ENCODE measurements at regions not wholly inside any gene's neighbourhood (a gene's known extent, or its start where the extent isn't known, plus 50 kb on each side); places are given as distances from the start of the nearest gene placed in this dataset.

- no peak overlapping the region for H3K27ac ChIP-seq
- no peak for TF ChIP-seq CTCF (conservative IDR thresholded peaks at IDR 0.05)
Observed at GRCh38 chr17:63358111-63358839, 87.8 kb downstream of the CYB561 start.

GRCh38 chr17:63358956-63359355, 87.2 kb downstream of the CYB561 start:
- no peak overlapping the region for H3K27ac ChIP-seq
- TF ChIP-seq CTCF (conservative IDR thresholded peaks at IDR 0.05): no peak

DNA sequence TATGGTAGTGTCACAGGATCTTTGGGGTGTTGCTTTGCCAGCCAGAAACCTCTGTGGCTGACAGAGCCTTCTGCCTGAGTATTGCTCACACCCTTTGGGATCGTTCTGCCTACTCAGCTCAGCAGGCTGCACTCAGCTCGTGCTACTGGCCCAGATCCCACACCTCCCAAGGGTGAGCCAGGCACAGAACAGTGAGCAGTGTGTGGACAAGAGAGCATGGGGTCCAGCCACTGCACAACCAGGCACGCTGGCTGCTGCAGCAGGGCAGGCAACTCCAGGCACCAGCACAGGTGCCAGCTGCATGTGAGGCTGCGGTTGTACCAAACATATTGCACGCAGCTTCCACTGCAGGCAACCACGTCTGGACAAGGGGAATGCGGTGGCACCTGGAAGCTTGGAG, 84.9 kb downstream of the CYB561 start:
- H3K27ac ChIP-seq: no peak overlapping the region
- no peak for TF ChIP-seq CTCF (conservative IDR thresholded peaks at IDR 0.05)

DNA sequence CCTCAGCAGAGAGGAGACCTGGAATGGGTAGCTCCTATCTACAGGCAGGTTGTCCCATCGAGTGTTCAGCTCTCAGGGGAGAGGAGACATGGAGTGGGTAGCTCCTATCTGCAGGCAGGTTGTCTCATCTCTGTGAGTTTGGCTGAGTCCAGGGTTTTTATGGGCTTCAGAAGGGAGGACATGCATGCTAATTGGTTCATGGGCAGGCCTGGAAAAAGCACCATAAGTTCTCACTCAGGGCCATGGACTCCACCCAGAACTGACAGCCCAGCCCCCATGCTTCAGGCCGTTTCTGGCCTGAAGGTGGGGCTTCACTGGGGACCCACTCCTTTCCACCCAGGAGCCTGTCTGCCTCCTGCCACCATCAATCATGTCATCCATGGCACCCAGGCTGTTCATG, 84.0 kb downstream of the CYB561 start:
- H3K27ac ChIP-seq: no peak overlapping the region
- no peak for TF ChIP-seq CTCF (conservative IDR thresholded peaks at IDR 0.05)

GRCh38 chr17:63364387-63364786, 81.7 kb downstream of the CYB561 start:
- no peak for TF ChIP-seq CTCF (conservative IDR thresholded peaks at IDR 0.05)
- no peak overlapping the region; the same call in 1 of the 2 replicates for H3K27ac ChIP-seq

- H3K27ac ChIP-seq: no peak overlapping the region; the same call in 1 of the 2 replicates
- TF ChIP-seq CTCF (conservative IDR thresholded peaks at IDR 0.05): no peak
Observed at GRCh38 chr17:63364944-63365343, 81.2 kb downstream of the CYB561 start.

DNA sequence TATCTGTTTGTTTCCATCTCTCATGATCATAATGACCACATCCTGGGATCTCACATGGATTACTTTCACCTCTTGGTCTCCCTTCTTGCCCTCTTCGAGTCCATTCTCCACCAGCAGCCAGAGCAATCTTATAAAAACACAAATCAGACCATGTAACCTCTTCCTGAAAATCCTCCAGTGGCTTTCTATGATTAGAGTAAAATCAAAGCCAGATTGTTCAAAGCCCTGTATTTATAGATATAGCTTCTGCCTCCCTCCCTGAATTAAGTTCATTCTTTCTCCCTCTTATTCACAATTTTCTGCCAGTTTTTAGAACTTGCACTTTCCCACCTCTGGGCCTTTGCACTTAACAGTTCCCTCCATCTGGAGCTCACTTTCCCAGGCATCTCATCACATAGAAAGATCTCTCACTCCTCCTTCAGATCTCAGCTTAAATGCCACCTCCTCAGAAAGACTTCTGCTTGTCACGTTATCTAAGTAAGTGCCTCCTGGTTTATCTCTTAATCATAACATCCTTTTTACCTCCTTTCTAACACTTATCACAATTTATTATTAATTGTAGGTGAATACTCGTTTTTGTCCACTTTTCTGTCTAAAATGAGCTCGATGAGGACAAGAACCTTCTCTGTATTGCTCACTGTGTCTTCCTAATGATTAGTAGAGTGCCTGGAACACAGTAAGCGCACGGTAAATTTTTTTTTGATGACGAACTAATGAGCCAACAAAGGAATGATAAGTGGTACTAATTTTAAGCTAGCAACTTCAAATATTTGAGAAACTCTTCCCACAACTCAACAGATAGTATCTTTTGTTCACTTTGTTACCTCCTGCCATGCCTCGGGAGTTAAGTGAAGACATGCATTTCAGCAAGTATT, 80.5 kb downstream of the CYB561 start:
- TF ChIP-seq CTCF (conservative IDR thresholded peaks at IDR 0.05): no peak
- no peak overlapping the region for H3K27ac ChIP-seq
